ENCODE measurements at regions not wholly inside any gene's neighbourhood (a gene's known extent, or its start where the extent isn't known, plus 50 kb on each side); places are given as distances from the start of the nearest gene placed in this dataset.
"Not testable (repeated sequence)": the region's sequence is repeated elsewhere in the genome, so short reads cannot be mapped to it uniquely, and the experiment has no call there.

- peak; percentile 12 for DNase-seq
Measured at GRCh38 chr1:30008998-30009657, 714.3 kb downstream of the MATN1 start.

- no peak for DNase-seq
Measured at GRCh38 chr1:30008372-30008997, 714.9 kb downstream of the MATN1 start.

GRCh38 chr1:30005972-30006619 is 717.3 kb downstream of the MATN1 start:
- no peak for DNase-seq

GRCh38 chr1:30001732-30002039 is 721.7 kb downstream of the MATN1 start:
- no peak for DNase-seq

GRCh38 chr1:30001011-30001731 is 722.2 kb downstream of the MATN1 start:
- no peak for DNase-seq

GRCh38 chr1:30000266-30000665 is 723.1 kb downstream of the MATN1 start:
- no peak for DNase-seq

GRCh38 chr1:29999595-29999994 is 723.8 kb downstream of the MATN1 start:
- DNase-seq: no peak

GRCh38 chr1:29998686-29999085 is 724.7 kb downstream of the MATN1 start:
- no peak for DNase-seq

GRCh38 chr1:29997818-29998217 is 725.6 kb downstream of the MATN1 start:
- DNase-seq: not testable (repeated sequence)

GRCh38 chr1:29993950-29994349 is 729.4 kb downstream of the MATN1 start:
- DNase-seq: no peak

- DNase-seq: no peak
Measured at GRCh38 chr1:29991815-29992214, 731.6 kb downstream of the MATN1 start.

- DNase-seq: no peak
Measured at GRCh38 chr1:29991025-29991424, 732.4 kb downstream of the MATN1 start.

GRCh38 chr1:29990304-29990703 is 733.1 kb downstream of the MATN1 start:
- no peak for DNase-seq

GRCh38 chr1:29986986-29987385 is 736.4 kb downstream of the MATN1 start:
- DNase-seq: no peak

- DNase-seq: no peak
Measured at GRCh38 chr1:29985606-29985945, 737.8 kb downstream of the MATN1 start.

- DNase-seq: no peak
Measured at GRCh38 chr1:29984862-29985605, 738.4 kb downstream of the MATN1 start.

GRCh38 chr1:29984166-29984861 is 739.1 kb downstream of the MATN1 start:
- no peak for DNase-seq

- no peak for DNase-seq
Measured at GRCh38 chr1:29983321-29983720, 740.1 kb downstream of the MATN1 start.

GRCh38 chr1:29981586-29982239 is 741.7 kb downstream of the MATN1 start:
- DNase-seq: no peak

GRCh38 chr1:29977550-29977949 is 741.2 kb downstream of the PTPRU start:
- no peak for DNase-seq

GRCh38 chr1:29975036-29975694 is 738.8 kb downstream of the PTPRU start:
- DNase-seq: peak; percentile 45

Data from EL (cell line).